GM21447 (cell line): ENCODE measurements at regions not wholly inside any gene's neighbourhood (a gene's known extent, or its start where the extent isn't known, plus 50 kb on each side); places are given as distances from the start of the nearest gene placed in this dataset.

ENCODE experiments used
- ATAC-seq: cut with Tn5 transposase; IDR thresholded peaks from one replicate; pipeline ENCODE4 v1.9.1; 2021; ENCODE audit not compliant: unreplicated experiment

DNA sequence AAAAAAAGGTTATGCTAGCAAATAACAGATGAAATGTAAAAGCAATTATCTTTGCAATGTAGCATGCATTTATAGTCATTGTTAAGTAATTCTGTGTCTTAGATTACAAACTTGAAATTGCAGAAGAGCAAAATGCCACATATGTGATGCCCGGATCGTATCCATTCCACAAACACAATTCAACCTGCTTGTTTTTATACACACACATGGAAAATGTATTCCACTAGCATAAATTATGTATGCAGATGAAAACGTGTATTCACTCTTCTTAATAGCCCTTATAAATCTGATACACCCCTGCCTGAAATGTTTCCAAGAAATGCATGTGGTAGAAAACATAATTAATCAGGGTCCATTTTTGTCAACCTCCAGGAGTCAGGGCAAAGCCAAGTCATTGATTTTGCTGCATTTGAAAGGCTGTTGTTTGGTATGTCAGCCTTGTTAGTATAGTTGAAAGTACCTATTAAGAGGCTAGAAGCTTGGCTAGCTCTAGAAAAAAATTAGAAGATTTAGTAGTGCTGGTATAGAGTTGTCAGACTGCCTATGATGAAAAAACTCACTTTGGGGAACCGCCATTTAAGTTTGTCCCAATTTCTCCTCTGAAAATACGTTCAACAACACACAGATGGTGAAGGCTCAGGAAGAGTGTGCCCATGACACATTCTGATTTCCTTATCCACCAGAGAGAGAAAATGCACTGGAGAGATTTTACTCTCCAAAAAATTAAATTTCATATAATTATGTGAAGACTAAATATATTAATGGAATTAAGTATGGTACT is 69.2 kb upstream of the TMC3 start:
- ATAC-seq = no peak

GRCh38 chr15:81442454-81442853 is 68.4 kb upstream of the TMC3 start:
- no peak for ATAC-seq

DNA sequence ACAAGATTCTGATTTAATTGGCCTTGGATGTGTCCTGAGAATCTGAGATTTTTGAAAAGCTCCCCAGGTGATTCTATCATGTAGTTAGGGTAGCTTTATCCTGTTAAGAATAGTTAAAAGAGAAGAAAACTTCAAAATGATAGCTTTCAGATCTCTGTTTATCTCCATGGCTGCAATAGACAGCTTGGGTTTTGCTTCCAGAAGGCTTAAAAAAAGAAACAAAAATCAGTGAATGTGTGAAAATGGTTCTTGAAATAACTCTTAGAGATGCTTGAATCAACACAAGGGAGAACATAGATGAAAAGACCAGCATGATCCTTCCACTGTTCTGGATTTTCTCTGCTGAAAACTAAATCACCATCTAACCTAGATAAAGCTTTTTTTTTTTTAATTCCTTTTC is 60.8 kb upstream of the TMC3 start:
- no peak for ATAC-seq

DNA sequence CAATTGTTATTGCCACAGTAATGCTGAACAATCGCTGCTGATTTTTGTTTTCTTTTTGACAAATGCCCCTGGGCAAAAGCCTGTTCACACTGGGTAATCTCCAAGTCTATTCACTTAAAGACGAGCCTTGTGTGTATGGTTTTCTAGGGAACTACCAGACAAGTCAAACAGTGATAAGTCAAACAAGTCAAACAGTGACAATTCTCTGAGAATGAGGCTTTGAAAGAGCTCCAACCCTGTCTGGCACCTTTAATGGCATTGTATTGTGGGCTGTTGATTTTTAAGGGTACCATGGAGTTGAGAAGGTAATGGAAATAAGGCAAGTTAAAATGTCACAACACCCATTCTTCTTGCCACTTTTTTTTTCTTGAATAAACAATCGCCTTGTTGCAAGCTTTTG is 59.4 kb upstream of the TMC3 start:
- ATAC-seq = no peak

DNA sequence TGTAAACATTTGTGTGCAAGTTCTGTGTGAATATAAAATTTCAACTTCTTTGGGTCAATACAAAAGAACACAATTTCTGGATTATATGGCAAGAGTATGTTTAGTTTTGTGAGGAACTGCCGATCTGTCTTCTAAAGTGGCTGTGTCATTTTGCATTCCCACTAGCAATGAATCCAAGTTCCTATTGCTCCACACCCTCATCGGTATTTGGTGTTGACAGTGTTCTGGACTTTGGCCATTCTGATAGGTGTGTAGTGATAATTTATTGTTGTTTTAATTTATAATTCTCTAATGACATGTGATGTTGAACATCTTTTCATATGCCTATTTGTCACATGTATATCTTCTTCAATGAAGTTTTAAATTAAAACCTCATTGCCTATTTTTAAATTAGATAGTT is 58.2 kb upstream of the TMC3 start:
- no peak for ATAC-seq

DNA sequence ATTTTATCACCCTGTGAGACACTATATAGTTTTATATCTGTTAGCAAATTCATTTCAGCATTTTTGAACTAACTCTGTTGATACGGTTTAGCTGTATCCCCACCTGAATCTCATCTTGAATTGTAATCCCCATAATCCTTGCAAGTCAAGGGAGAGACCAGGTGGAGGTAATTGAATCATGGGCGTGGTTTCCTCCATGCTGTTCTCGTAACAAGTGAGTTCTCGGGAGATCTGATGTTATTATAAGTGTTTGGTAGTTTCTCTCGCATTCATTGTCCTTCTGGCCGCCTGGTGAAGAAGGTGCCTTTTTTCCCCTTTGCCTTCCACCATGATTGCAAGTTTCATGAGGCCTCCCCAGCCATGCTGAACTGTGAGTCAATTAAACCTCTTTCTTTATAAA is 53.2 kb upstream of the TMC3 start:
- no peak for ATAC-seq

DNA sequence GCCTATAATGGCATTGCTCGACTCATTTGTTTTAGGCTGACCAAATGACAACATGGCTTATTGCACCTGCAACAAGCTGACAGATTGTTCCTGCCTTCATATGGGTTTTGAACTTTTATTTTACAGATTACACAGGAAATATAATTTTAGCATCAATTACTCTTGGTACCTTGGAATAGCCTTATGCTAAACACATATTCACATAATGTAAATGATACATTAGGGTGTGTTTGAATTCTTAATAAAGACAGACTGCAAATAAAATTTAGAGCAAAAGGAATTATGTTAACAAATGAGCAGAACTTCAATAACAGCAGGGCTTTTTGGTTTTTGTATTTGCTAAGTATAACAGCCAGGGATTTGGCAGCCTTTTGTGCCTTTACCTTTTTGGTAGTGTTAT is 51.9 kb upstream of the TMC3 start:
- ATAC-seq = no peak
